HEK293 (cell line): ENCODE measurements at regions not wholly inside any gene's neighbourhood (a gene's known extent, or its start where the extent isn't known, plus 50 kb on each side); places are given as distances from the start of the nearest gene placed in this dataset.

ENCODE experiments used
- CTCF ChIA-PET: fragments of 350-600 bp; formaldehyde crosslinking; extraction: SDS; loops from one replicate; lab custom pipeline; 2021; ENCODE audit warnings: antibody characterized with exemption; lab: Yijun Ruan, JAX
- POLR2A ChIA-PET: fragments of 300-600 bp; formaldehyde crosslinking; extraction: SDS; loops from one replicate; lab custom pipeline; 2020; ENCODE audit warnings: antibody characterized with exemption, inconsistent platforms; lab: Yijun Ruan, JAX
- H3K27ac ChIP-seq: fragments of 200-500 bp; sonication (Bioruptor generic); 2 replicates; pipeline ENCODE4 v1.5.1; 2014; ENCODE audit warnings: low read depth, low read length, control low read depth, inconsistent platforms; ENCODE audit errors: extremely low read depth
- H3K36me3 ChIP-seq, 2 experiments: fragments of 200-500 bp in 1 of 2; sonication (Bioruptor generic) in 1 of 2; 1 replicate in 1 of 2; 2 replicates in 1 of 2; pipeline ENCODE4 v1.5.1; 2014 to 2017; ENCODE audit warnings: inconsistent platforms in 2 of 2, low read length in 2 of 2; ENCODE audit not compliant: control insufficient read depth in 2 of 2, insufficient read depth in 1 of 2
- H3K4me1 ChIP-seq: fragments of 200-500 bp; sonication (Bioruptor generic); 2 replicates; pipeline ENCODE4 v1.5.1; 2014; ENCODE audit warnings: mild to moderate bottlenecking, low read length, inconsistent platforms; ENCODE audit not compliant: control insufficient read depth, insufficient read depth
- H3K4me3 ChIP-seq: 2 replicates; pipeline ENCODE4 v1.5.1; 2011; ENCODE audit warnings: low read depth, mild to moderate bottlenecking, control low read depth, low read length, moderate library complexity
- H3K9me3 ChIP-seq: fragments of 200-500 bp; sonication (Bioruptor generic); 2 replicates; pipeline ENCODE4 v1.5.1; 2014; ENCODE audit warnings: low read depth, low read length, inconsistent platforms; ENCODE audit not compliant: control insufficient read depth, insufficient read depth
- KLF7 ChIP-seq: fragments of 450-650 bp; formaldehyde crosslinking; IDR thresholded peaks from 2 replicates; pipeline ENCODE4 v1.5.1; 2016; ENCODE audit warnings: missing biosample characterization, missing genetic modification characterization, borderline replicate concordance
- PRDM4 ChIP-seq: fragments of 450-650 bp; formaldehyde crosslinking; IDR thresholded peaks from 2 replicates; pipeline ENCODE4 v1.5.1; 2017; ENCODE audit warnings: missing biosample characterization, missing genetic modification characterization
- WT1 ChIP-seq: fragments of 450-650 bp; formaldehyde crosslinking; IDR thresholded peaks from 2 replicates; pipeline ENCODE4 v1.5.1; 2016; ENCODE audit warnings: missing biosample characterization, missing genetic modification characterization
- ZFP3 ChIP-seq: fragments of 450-650 bp; formaldehyde crosslinking; IDR thresholded peaks from 2 replicates; pipeline ENCODE4 v1.5.1; 2016; ENCODE audit warnings: low read depth, missing biosample characterization, missing genetic modification characterization
- ZNF138 ChIP-seq: fragments of 450-650 bp; formaldehyde crosslinking; IDR thresholded peaks from 2 replicates; pipeline ENCODE4 v1.5.1; 2016; ENCODE audit warnings: missing biosample characterization, missing genetic modification characterization, borderline replicate concordance
- ZNF223 ChIP-seq: fragments of 450-650 bp; formaldehyde crosslinking; IDR thresholded peaks from 2 replicates; pipeline ENCODE4 v1.5.1; 2016; ENCODE audit warnings: missing biosample characterization, missing genetic modification characterization
- ZNF274 ChIP-seq, 2 experiments: fragments of 200-500 bp in 1 of 2; fragments of 450-650 bp in 1 of 2; sonication (Bioruptor generic) in 1 of 2; formaldehyde crosslinking in 1 of 2; IDR thresholded peaks; 2 replicates each; pipeline versions ENCODE4 v1.5.1 to v1.6.1; 2014 to 2016; ENCODE audit warnings: borderline replicate concordance in 1 of 2, inconsistent platforms in 1 of 2, low read length in 1 of 2, missing biosample characterization in 1 of 2, missing genetic modification characterization in 1 of 2
- ZNF292 ChIP-seq: fragments of 450-650 bp; formaldehyde crosslinking; IDR thresholded peaks from 2 replicates; pipeline ENCODE4 v1.5.1; 2016; ENCODE audit warnings: low read depth, missing biosample characterization, missing genetic modification characterization, borderline replicate concordance
- ZNF335 ChIP-seq: fragments of 450-650 bp; formaldehyde crosslinking; conservative IDR thresholded peaks from 2 replicates; pipeline ENCODE4 v1.5.1; 2016; ENCODE audit warnings: missing biosample characterization, missing genetic modification characterization
- ZNF362 ChIP-seq: fragments of 450-650 bp; formaldehyde crosslinking; IDR thresholded peaks from 2 replicates; pipeline ENCODE4 v1.5.1; 2016; ENCODE audit warnings: missing biosample characterization, missing genetic modification characterization
- ZNF37A ChIP-seq: fragments of 450-650 bp; IDR thresholded peaks from 2 replicates; pipeline ENCODE4 v1.5.1; 2018; ENCODE audit warnings: missing biosample characterization, missing genetic modification characterization
- ZNF473 ChIP-seq: fragments of 450-650 bp; formaldehyde crosslinking; IDR thresholded peaks from 2 replicates; pipeline ENCODE4 v1.5.1; 2017; ENCODE audit warnings: missing biosample characterization, missing genetic modification characterization
- ZNF529 ChIP-seq: fragments of 450-650 bp; formaldehyde crosslinking; IDR thresholded peaks from 2 replicates; pipeline ENCODE4 v1.5.1; 2017; ENCODE audit warnings: missing genetic modification characterization, missing biosample characterization; ENCODE audit not compliant: insufficient replicate concordance
- ZNF645 ChIP-seq: fragments of 450-650 bp; formaldehyde crosslinking; IDR thresholded peaks from 2 replicates; pipeline ENCODE4; 2016; ENCODE audit warnings: missing biosample characterization, missing genetic modification characterization
- ZNF654 ChIP-seq: fragments of 450-650 bp; formaldehyde crosslinking; IDR thresholded peaks from 2 replicates; pipeline ENCODE4 v1.5.1; 2016; ENCODE audit warnings: low read depth, missing biosample characterization, missing genetic modification characterization
- ZNF701 ChIP-seq: fragments of 450-650 bp; formaldehyde crosslinking; IDR thresholded peaks from 2 replicates; pipeline ENCODE4 v1.5.1; 2016; ENCODE audit warnings: missing biosample characterization, missing genetic modification characterization
- ZNF777 ChIP-seq: fragments of 450-650 bp; formaldehyde crosslinking; IDR thresholded peaks from 2 replicates; pipeline ENCODE4 v1.5.1; 2017; ENCODE audit warnings: missing biosample characterization, missing genetic modification characterization, borderline replicate concordance
- TF ChIP-seq, protein P1 (sequence below): fragments of 450-650 bp; formaldehyde crosslinking; IDR thresholded peaks from 2 replicates; pipeline ENCODE4 v1.5.1; 2016; ENCODE audit warnings: missing biosample characterization, missing genetic modification characterization, low read depth
- TF ChIP-seq, protein P2 (sequence below): fragments of 450-650 bp; formaldehyde crosslinking; IDR thresholded peaks from 2 replicates; pipeline ENCODE4 v1.5.1; 2016; ENCODE audit warnings: missing biosample characterization, missing genetic modification characterization
- TF ChIP-seq, protein P3 (sequence below): fragments of 450-650 bp; formaldehyde crosslinking; IDR thresholded peaks from 2 replicates; pipeline ENCODE4 v1.5.1; 2017; ENCODE audit warnings: missing biosample characterization, missing genetic modification characterization

DNA sequence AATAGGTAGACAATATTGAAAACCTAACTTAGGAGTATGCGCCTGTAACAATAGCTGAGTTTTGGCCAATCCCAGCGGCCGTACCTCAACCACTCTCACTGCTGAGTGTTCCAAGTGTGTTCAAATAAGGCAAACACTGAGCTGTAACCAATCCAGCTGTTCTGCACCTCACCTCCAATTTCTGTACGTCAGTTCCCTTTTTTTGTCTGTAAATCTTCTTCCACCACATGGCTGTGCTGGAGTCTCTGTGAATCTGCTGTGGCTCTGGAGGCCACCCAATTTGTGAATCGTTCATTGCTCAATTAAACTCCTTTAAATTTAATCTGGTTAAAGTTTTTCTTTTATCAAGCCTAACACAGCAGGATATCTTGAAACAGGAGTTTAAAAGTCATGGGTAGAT is 116.3 kb downstream of the SLC28A3 start:
- no peak for TF ChIP-seq ZNF473
- TF ChIP-seq ZNF645 (tag by site-specific recombination), result no peak
- no peak for TF ChIP-seq ZNF529
- TF ChIP-seq ZNF654, result no peak
- no peak for TF ChIP-seq ZNF138 (tag by site-specific recombination)
- TF ChIP-seq ZNF777 (tag by site-specific recombination), result no peak
- TF ChIP-seq ZNF274 (IDR thresholded peaks at IDR 0.05; ENCODE audit: low read length), result no peak
- no peak for TF ChIP-seq ZNF274 (tag by site-specific recombination; IDR thresholded peaks at IDR 0.05; ENCODE audit: borderline replicate concordance)
- no peak for TF ChIP-seq ZNF292 (tag by site-specific recombination)
- TF ChIP-seq PRDM4 (tag by site-specific recombination), result no peak
- TF ChIP-seq ZNF37A (tag by site-specific recombination), result no peak
- TF ChIP-seq KLF7, result no peak
- TF ChIP-seq ZFP3 (tag by site-specific recombination), result no peak
- TF ChIP-seq, protein P1, sequence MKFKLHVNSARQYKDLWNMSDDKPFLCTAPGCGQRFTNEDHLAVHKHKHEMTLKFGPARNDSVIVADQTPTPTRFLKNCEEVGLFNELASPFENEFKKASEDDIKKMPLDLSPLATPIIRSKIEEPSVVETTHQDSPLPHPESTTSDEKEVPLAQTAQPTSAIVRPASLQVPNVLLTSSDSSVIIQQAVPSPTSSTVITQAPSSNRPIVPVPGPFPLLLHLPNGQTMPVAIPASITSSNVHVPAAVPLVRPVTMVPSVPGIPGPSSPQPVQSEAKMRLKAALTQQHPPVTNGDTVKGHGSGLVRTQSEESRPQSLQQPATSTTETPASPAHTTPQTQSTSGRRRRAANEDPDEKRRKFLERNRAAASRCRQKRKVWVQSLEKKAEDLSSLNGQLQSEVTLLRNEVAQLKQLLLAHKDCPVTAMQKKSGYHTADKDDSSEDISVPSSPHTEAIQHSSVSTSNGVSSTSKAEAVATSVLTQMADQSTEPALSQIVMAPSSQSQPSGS (tag by site-specific recombination), result no peak
- TF ChIP-seq, protein P2, sequence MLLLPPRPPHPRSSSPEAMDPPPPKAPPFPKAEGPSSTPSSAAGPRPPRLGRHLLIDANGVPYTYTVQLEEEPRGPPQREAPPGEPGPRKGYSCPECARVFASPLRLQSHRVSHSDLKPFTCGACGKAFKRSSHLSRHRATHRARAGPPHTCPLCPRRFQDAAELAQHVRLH, result no peak
- no peak for TF ChIP-seq ZNF223 (tag by site-specific recombination)
- TF ChIP-seq, protein P3, sequence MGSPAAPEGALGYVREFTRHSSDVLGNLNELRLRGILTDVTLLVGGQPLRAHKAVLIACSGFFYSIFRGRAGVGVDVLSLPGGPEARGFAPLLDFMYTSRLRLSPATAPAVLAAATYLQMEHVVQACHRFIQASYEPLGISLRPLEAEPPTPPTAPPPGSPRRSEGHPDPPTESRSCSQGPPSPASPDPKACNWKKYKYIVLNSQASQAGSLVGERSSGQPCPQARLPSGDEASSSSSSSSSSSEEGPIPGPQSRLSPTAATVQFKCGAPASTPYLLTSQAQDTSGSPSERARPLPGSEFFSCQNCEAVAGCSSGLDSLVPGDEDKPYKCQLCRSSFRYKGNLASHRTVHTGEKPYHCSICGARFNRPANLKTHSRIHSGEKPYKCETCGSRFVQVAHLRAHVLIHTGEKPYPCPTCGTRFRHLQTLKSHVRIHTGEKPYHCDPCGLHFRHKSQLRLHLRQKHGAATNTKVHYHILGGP (tag by site-specific recombination), result no peak
- no peak for TF ChIP-seq ZNF701
- no peak for TF ChIP-seq ZNF335 (tag by site-specific recombination)
- no peak for TF ChIP-seq ZNF362 (tag by site-specific recombination)
- TF ChIP-seq WT1 (tag by site-specific recombination), result no peak
- TF ChIP-seq, all 188 proteins: peak for 0
- no peak overlapping the region for H3K27ac ChIP-seq
- H3K36me3 ChIP-seq, result no peaks in the 10 kb centered on the region
- ChIA-PET POLR2A (no interaction called here), CTCF (no interaction called here)
- no peaks in the 10 kb centered on the region for H3K9me3 ChIP-seq
- no peaks in the 10 kb centered on the region for H3K4me1 ChIP-seq
- H3K4me3 ChIP-seq, result no peak overlapping the region
